EL (cell line): ENCODE measurements at regions not wholly inside any gene's neighbourhood (a gene's known extent, or its start where the extent isn't known, plus 50 kb on each side); places are given as distances from the start of the nearest gene placed in this dataset.
"Not testable (repeated sequence)": the region's sequence is repeated elsewhere in the genome, so short reads cannot be mapped to it uniquely, and the experiment has no call there.

Source experiments
- DNase-seq: peaks from one replicate; pipeline ENCODE4 v3.0.0-alpha.2; 2016

DNA sequence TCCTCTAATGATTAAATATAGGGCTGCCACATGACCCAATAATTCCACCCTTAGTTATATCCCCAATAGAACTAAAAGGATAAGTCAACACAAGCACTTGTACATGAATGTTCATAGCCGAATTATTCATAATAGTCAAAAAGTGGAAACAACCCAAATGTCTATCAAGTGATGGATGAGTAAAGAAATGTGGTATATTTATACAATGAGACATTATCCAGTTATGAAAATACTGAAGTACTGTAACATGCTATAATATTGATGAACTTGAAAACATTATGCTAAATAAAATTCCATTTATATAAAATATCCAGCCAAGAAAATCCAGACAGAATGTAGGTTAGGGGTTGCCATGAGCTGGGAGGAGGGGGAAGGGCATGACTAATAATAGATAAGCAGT is 436.7 kb upstream of the AADAT start:
- DNase-seq = no peak

DNA sequence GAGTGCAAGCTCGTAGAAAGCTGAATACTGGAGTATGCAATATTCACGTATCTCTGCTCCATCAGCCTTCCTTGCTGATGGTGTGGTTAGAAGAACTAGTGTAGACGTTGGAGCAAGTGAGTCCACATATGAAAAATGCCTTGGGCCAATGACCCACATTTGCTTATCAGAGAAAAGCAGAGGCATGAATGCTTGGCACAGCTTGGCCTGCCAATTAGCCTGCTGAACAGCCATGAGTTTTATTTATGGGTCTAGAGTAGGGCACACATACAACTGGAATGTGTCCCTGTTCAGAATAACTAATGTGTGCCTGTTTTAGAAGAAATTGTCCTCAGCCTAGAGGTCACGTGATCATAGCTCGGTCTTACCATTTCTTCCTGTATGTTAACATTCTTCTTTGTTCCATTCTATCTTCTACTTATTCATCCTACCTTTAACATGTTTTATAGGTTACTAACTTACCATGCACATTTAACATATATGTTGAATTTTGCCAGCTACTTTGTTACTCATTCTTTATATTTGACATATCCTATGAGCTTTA is 432.7 kb upstream of the AADAT start:
- no peak for DNase-seq

GRCh38 chr4:170497689-170498088 is 407.9 kb upstream of the AADAT start:
- DNase-seq = no peak

GRCh38 chr4:170497112-170497511 is 407.4 kb upstream of the AADAT start:
- DNase-seq = peak; percentile 1

- no peak for DNase-seq
Measured at GRCh38 chr4:170491981-170492380, 402.2 kb upstream of the AADAT start.

GRCh38 chr4:170476351-170476750 is 386.6 kb upstream of the AADAT start:
- DNase-seq = peak; percentile 25

GRCh38 chr4:170465429-170465828 is 375.7 kb upstream of the AADAT start:
- DNase-seq = no peak

GRCh38 chr4:170464614-170465197 is 374.9 kb upstream of the AADAT start:
- DNase-seq = no peak

GRCh38 chr4:170446782-170447181 is 357.0 kb upstream of the AADAT start:
- no peak for DNase-seq

- DNase-seq = not testable (repeated sequence)
Measured at GRCh38 chr4:170441146-170441545, 351.4 kb upstream of the AADAT start.

- DNase-seq = no peak
Measured at GRCh38 chr4:170428929-170429328, 339.2 kb upstream of the AADAT start.

GRCh38 chr4:170425521-170426143 is 335.9 kb upstream of the AADAT start:
- DNase-seq = no peak

GRCh38 chr4:170425040-170425439 is 335.3 kb upstream of the AADAT start:
- DNase-seq = no peak

- DNase-seq = peak; percentile 78
Measured at GRCh38 chr4:170423137-170423536, 333.4 kb upstream of the AADAT start.

GRCh38 chr4:170420255-170420693 is 330.5 kb upstream of the AADAT start:
- peak; percentile 8 for DNase-seq

DNA sequence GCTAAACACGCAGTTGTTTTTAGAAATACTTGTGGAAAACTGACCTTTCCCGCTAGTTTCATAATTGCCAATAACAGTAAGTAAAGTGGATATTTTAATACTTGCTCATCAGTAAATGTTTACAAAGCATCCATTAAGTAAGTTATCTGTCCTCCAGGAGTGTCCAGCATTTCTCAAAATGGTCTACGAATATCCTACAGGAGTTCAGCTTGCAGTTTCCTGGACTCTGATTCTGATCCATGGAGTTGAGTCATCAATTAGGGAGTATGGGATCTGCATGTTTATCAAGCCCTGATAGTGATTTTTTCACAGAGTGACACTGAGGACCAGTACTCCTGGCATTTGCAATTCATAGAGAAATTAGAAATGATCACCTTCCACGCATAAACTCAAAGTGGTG is 325.2 kb upstream of the AADAT start:
- DNase-seq = peak; percentile 26

- DNase-seq = no peak
Measured at GRCh38 chr4:170414360-170414759, 324.6 kb upstream of the AADAT start.

GRCh38 chr4:170413951-170414350 is 324.2 kb upstream of the AADAT start:
- no peak for DNase-seq

GRCh38 chr4:170400361-170400760 is 310.6 kb upstream of the AADAT start:
- no peak for DNase-seq

- DNase-seq = no peak
Measured at GRCh38 chr4:170399581-170400293, 310.0 kb upstream of the AADAT start.

GRCh38 chr4:170398218-170398617 is 308.5 kb upstream of the AADAT start:
- DNase-seq = no peak

- no peak for DNase-seq
Measured at GRCh38 chr4:170395773-170396172, 306.0 kb upstream of the AADAT start.

- peak; percentile 83 for DNase-seq
Measured at GRCh38 chr4:170391066-170391740, 301.4 kb upstream of the AADAT start.
